Ectodermal cell (in vitro differentiated cells): ENCODE measurements at regions not wholly inside any gene's neighbourhood (a gene's known extent, or its start where the extent isn't known, plus 50 kb on each side); places are given as distances from the start of the nearest gene placed in this dataset.

Source experiments
- H3K27ac ChIP-seq: 2 replicates; pipeline ENCODE4 v1.7.0; 2013; ENCODE audit warnings: mild to moderate bottlenecking, low read depth, low read length; ENCODE audit not compliant: insufficient read depth, poor library complexity, severe bottlenecking
- H3K27me3 ChIP-seq: 2 replicates; pipeline ENCODE4 v1.7.0; 2013; ENCODE audit warnings: mild to moderate bottlenecking, low read length; ENCODE audit not compliant: insufficient read depth, control insufficient read depth, poor library complexity, severe bottlenecking
- H3K36me3 ChIP-seq: one replicate; pipeline ENCODE4 v1.7.0; 2013; ENCODE audit warnings: low read length; ENCODE audit not compliant: control insufficient read depth, insufficient read depth
- H3K4me1 ChIP-seq: one replicate; pipeline ENCODE4 v1.7.0; 2013; ENCODE audit warnings: low read length; ENCODE audit not compliant: control insufficient read depth, insufficient read depth
- H3K4me3 ChIP-seq: 2 replicates; pipeline ENCODE4 v1.7.0; 2013; ENCODE audit warnings: low read depth, low read length, control low read depth; ENCODE audit not compliant: insufficient read depth
- H3K9me3 ChIP-seq: 2 replicates; pipeline ENCODE4 v1.7.0; 2013; ENCODE audit warnings: mild to moderate bottlenecking, low read length, moderate library complexity; ENCODE audit not compliant: control insufficient read depth
- WGBS, 2 experiments: methylation state at CpG; one replicate each; pipeline ENCODE4 v1.1.7; 2013; ENCODE audit warnings: missing lambda C conversion rate in 2 of 2; 5-methylcytosine and 5-hydroxymethylcytosine counted together

DNA sequence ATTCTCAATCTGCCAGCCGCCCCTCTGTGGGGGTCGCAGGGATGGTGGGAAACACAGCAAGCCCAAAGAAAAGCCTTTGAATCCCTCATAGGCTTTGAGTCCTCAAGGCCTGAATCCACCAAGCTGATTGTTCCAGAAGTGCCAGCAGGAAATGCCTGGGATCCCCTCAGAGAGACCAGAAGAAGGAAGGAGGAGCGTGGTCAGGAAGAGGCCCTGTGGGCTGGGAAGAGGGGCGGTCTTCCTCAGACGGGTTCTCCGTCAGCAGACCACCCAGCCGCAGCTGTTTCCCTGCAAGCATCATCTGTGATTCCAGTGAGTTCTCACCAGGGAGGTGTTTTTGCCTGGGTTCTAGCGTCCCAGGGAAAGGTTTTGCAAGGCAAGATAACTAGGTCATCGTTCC is 190.0 kb upstream of the KLF6 start:
- Histone ChIP-seq H3K27ac (no peak overlapping the region), H3K4me3 (no peak overlapping the region), H3K27me3 (no peaks in the 10 kb centered on the region), H3K4me1 (peaks cover 6% of the 10 kb centered on the region), H3K9me3 (no peaks in the 10 kb centered on the region), H3K36me3 (no peaks in the 10 kb centered on the region)
- 90 to 92% methylated on average over 9 of the region's 9 CpGs for WGBS, 2 experiments

DNA sequence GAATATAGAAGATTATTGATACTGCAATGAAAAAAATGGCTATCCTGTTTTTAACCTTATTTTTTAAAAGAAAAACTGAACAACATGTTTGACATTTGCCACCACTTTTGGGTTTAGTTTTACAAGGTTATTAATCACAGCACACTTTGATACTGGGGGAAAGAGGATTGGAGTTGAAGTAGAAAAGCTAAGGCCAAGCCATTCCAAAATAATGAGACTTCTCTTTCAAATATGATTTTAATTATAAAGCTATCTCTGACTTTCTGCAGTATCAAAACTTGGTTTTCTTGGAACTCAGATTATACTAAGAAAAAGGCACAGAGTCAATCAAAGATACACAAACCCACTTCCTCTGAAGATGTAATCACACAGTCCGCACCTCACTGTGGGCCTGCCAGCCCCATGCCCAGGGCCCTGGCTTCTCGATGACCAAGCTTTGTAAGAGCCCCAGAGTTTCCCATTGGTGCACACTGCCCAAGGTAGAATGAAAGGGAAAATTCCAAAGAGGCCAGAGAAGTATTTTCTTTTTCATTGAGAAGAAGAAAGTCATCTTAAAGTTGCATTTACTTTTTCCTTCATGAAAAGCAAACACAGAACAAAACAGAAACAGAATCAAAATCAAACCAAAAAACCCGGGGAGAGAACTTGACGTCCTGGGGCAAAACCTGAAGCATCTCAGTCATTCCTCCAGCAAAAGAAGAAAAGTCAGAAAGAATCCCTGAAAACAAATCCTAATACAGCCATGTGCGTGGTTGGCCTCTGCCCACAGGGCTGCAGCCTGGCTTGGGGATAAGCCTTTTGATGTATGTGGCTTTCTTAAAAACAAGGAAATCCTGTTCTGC is 187.7 kb upstream of the KLF6 start:
- Histone ChIP-seq H3K4me3 (no peak overlapping the region), H3K27me3 (no peaks in the 10 kb centered on the region), H3K4me1 (peaks cover 6% of the 10 kb centered on the region), H3K9me3 (no peaks in the 10 kb centered on the region), H3K36me3 (no peaks in the 10 kb centered on the region), H3K27ac (no peak overlapping the region)
- WGBS, 2 experiments: 77 to 79% methylated on average over 5 of the region's 5 CpGs

DNA sequence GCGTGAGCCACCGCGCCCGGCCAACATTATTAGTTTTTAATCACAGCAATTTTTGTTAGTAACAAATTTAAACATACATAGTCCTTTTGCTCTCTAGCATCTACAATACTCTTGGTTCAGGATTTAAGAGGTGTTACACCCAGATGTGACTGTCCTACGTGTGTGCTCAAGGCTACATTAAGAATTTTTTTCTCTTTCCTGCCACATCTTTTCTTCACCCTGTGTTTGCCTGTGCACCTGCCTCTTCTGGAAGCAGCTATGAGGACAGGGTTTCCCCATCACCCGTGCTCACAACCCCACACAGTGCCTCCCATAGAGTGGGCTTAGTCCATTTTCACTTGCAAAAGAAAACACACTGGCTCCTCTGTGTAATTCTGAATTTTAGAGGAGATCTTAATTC is 186.7 kb upstream of the KLF6 start:
- H3K4me1 ChIP-seq: peaks cover 6% of the 10 kb centered on the region
- H3K9me3 ChIP-seq: no peaks in the 10 kb centered on the region
- H3K27me3 ChIP-seq: no peaks in the 10 kb centered on the region
- H3K27ac ChIP-seq: no peak overlapping the region
- H3K4me3 ChIP-seq: no peak overlapping the region
- WGBS, 2 experiments: 88 to 93% methylated on average over 6 of the region's 6 CpGs
- H3K36me3 ChIP-seq: no peaks in the 10 kb centered on the region

DNA sequence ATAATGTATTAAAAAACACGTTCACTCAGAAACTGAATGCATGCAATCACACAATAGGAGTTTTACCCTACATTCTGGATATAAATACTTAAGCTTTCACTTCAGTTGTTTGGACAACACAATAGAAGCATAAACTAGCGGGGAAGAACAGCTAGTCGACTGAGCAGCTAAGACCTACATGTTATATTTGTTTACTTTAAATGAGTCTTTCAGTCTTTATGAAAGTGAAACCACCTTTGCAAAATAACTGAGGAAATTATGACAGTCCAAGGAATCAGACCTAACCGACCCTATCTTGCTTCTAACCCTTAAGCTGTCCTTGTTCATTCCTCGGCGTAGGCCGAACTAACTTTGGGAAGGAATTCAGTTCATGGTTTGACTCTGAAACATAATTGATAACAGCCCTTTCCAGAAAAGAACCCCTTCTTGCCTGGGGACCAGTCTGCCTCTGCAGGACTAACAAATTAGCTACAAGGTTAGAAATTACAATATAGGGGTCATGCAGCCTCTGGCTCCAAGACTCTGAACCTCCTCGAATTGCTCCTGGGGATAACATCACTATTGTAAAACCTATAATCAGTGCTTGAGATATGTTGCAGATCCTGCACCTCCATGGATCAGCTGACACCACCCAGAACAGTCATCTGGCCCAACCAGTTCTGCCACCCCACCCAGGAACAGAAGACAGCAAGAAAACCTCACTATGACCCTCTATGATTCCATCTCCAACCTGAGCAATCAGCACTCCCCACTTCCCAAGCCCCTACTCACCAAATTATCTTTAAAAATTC is 185.1 kb upstream of the KLF6 start:
- Histone ChIP-seq H3K27me3 (no peaks in the 10 kb centered on the region), H3K9me3 (no peaks in the 10 kb centered on the region), H3K27ac (no peak overlapping the region), H3K4me1 (peaks cover 6% of the 10 kb centered on the region), H3K4me3 (no peak overlapping the region), H3K36me3 (no peaks in the 10 kb centered on the region)
- WGBS, 2 experiments: 90 to 91% methylated on average over 7 of the region's 8 CpGs

DNA sequence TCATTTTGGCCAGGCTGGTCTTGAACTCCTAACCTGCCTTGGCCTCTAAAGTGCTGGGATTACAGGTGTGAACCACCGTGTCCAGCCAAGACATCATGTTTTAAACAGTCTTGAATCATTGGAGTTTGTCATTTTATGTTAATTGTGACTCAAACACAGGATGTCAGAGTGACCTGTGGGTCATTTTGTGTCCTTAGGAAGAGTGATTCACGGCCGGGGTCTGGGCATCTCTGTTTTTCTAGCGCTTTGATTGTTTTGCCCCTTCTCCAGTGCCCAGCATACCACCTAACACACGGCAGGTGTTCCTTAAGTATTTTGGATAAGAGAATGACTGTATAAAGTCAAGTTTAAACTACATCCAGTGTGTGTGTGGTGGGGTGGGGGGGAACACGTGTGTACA is 183.7 kb upstream of the KLF6 start:
- Histone ChIP-seq H3K36me3 (no peaks in the 10 kb centered on the region), H3K4me3 (no peak overlapping the region), H3K9me3 (no peaks in the 10 kb centered on the region), H3K27ac (no peak overlapping the region), H3K4me1 (peaks cover 6% of the 10 kb centered on the region), H3K27me3 (no peaks in the 10 kb centered on the region)
- 95 to 97% methylated on average over 6 of the region's 6 CpGs for WGBS, 2 experiments

DNA sequence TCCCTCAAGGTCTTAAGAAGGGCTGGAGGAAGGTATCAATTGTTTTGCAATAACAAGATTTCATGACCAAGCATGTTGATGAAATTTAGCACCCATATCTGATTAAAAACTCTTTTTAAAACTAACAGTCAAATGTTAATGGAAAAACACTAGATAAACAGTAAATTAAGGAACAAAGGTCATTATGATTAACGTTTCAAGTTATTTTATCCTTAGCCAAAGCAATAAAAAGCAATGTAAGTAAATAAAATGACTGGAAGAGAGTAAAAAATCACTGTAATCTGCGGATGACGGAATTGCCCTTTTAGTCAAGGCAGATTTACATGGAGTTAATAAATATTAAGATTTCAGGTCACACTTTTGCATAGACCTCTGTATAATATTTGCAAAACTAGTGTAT is 179.5 kb upstream of the KLF6 start:
- Histone ChIP-seq H3K27me3 (no peaks in the 10 kb centered on the region), H3K4me3 (no peak overlapping the region), H3K36me3 (no peaks in the 10 kb centered on the region), H3K4me1 (peaks cover 16% of the 10 kb centered on the region), H3K9me3 (no peaks in the 10 kb centered on the region), H3K27ac (no peak overlapping the region)
- WGBS, 2 experiments: 89 to 92% methylated on average over 3 of the region's 3 CpGs

DNA sequence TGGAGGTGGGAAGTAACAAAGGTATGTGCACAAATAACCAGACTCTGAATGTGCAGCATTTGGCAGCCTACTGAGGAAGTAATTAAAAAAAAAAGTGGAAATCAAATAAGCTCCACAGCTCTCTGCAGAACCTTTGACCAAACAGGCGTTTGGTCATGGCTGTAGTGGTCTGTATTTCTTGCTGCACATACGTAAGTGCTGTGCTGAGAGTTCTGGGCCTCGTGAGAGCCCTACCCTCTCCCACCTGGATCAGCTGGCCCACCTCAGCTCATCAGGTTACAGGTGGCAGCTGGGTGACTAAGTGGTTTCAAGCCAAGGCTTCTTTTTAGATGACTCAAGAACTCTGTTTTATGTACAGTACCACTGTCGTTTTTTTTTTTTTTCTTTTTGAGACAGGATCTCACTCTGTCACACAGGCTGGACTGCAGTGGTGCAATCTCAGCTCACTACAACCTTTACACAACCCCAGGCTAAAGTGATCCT is 178.2 kb upstream of the KLF6 start:
- no peaks in the 10 kb centered on the region for H3K27me3 ChIP-seq
- peaks cover 16% of the 10 kb centered on the region for H3K4me1 ChIP-seq
- H3K27ac ChIP-seq: no peak overlapping the region
- 93 to 95% methylated on average over 4 of the region's 4 CpGs for WGBS, 2 experiments
- no peaks in the 10 kb centered on the region for H3K36me3 ChIP-seq
- no peaks in the 10 kb centered on the region for H3K9me3 ChIP-seq
- H3K4me3 ChIP-seq: no peak overlapping the region

DNA sequence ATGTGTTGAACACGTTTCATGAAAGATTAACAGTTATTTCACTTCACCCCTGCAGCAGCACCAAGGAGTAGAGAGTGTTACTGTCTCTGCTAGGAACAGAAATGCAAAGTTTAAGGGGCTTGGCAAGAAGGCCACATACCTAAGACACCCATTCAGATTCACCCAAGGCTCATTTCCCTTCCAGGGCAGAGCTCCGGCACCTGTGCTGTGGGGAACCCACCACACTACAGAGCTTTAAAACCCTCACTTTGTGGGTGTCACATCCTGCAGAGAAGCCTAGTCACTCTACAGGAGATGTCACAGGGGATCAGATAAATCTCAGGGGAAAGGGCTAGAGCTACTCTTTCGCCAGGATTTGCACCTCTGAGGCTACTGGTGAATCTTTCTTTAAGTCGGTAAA is 176.1 kb upstream of the KLF6 start:
- Histone ChIP-seq H3K4me3 (no peak overlapping the region), H3K9me3 (no peaks in the 10 kb centered on the region), H3K27ac (no peak overlapping the region), H3K36me3 (no peaks in the 10 kb centered on the region), H3K4me1 (peaks cover 18% of the 10 kb centered on the region), H3K27me3 (no peaks in the 10 kb centered on the region)
- WGBS, 2 experiments: 74 to 79% methylated on average over 4 of the region's 4 CpGs

DNA sequence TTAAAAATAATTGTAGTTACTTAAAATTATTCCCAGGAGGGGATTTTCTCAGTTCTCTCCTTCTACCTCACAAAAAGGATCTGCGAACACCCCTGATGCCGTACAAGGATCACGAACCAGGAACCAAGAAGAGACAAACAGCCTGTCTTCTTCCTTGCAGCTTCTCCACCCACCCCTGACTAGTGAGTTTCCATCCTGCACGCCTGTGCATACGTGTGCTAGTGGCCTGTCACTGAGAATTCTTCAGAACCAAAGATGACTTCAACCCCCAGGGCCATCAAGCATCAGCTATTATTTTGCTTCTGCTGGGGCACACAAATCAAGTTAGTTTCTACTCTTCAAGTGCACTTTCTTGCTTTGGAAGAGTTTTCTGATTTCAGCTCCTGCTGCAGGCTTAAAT is 175.5 kb upstream of the KLF6 start:
- Histone ChIP-seq H3K27ac (no peak overlapping the region), H3K36me3 (no peaks in the 10 kb centered on the region), H3K27me3 (no peaks in the 10 kb centered on the region), H3K4me3 (no peak overlapping the region), H3K4me1 (peaks cover 20% of the 10 kb centered on the region), H3K9me3 (no peaks in the 10 kb centered on the region)
- WGBS, 2 experiments: 80 to 85% methylated on average over 5 of the region's 5 CpGs
